ENCODE measurements at regions not wholly inside any gene's neighbourhood (a gene's known extent, or its start where the extent isn't known, plus 50 kb on each side); places are given as distances from the start of the nearest gene placed in this dataset.
A peak's percentile ranks its signal among the peaks of the same experiment; 100 is the strongest.

GRCh38 chr1:91098299-91098906 lies 76.6 kb upstream of the ZNF644 start:
- TF ChIP-seq, protein P1, sequence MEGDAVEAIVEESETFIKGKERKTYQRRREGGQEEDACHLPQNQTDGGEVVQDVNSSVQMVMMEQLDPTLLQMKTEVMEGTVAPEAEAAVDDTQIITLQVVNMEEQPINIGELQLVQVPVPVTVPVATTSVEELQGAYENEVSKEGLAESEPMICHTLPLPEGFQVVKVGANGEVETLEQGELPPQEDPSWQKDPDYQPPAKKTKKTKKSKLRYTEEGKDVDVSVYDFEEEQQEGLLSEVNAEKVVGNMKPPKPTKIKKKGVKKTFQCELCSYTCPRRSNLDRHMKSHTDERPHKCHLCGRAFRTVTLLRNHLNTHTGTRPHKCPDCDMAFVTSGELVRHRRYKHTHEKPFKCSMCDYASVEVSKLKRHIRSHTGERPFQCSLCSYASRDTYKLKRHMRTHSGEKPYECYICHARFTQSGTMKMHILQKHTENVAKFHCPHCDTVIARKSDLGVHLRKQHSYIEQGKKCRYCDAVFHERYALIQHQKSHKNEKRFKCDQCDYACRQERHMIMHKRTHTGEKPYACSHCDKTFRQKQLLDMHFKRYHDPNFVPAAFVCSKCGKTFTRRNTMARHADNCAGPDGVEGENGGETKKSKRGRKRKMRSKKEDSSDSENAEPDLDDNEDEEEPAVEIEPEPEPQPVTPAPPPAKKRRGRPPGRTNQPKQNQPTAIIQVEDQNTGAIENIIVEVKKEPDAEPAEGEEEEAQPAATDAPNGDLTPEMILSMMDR (IDR thresholded peaks at IDR 0.05; ENCODE audit: control extremely low read depth in 1 of 3, insufficient read depth in 1 of 3, low read depth in 1 of 3, low read length in 3 of 3), result no peak
- no peak for TF ChIP-seq BCL11A (IDR thresholded peaks at IDR 0.05; ENCODE audit: low read depth in 2 of 2, low read length in 2 of 2)
- TF ChIP-seq JUND (IDR thresholded peaks at IDR 0.05; ENCODE audit: low read length), result 0 out of 2 replicates have a peak, but pooled peaks have one; percentile 44
- no peak for TF ChIP-seq SUZ12 (IDR thresholded peaks at IDR 0.05; ENCODE audit: low read length)
- TF ChIP-seq SP1 (IDR thresholded peaks at IDR 0.05; ENCODE audit: low read depth, low read length), result no peak
- no peak for TF ChIP-seq EZH2 (IDR thresholded peaks at IDR 0.05; ENCODE audit: low read depth, low read length, severe bottlenecking)
- no peak for TF ChIP-seq POLR2A (IDR thresholded peaks at IDR 0.05; ENCODE audit: control extremely low read depth in 1 of 2, low read depth in 2 of 2, low read length in 2 of 2)
- no peak for TF ChIP-seq CHD1 (IDR thresholded peaks at IDR 0.05; ENCODE audit: low read depth, low read length)
- TF ChIP-seq JUN (IDR thresholded peaks at IDR 0.05; ENCODE audit: low read depth, low read length), result no peak

All from H1 (cell line).